ENCODE measurements at regions not wholly inside any gene's neighbourhood (a gene's known extent, or its start where the extent isn't known, plus 50 kb on each side); places are given as distances from the start of the nearest gene placed in this dataset.

GRCh38 chr2:240344904-240345303 lies 90.6 kb upstream of the GPC1 start:
- H3K27ac Mint-ChIP-seq: no peak overlapping the region

GRCh38 chr2:240346015-240346752 lies 89.3 kb upstream of the GPC1 start:
- Mint-ChIP-seq H3K27me3 (ENCODE audit: insufficient read depth) (peaks cover 13% of the 10 kb centered on the region), H3K4me3 (no peak overlapping the region), H3K9me3 (peaks cover 26% of the 10 kb centered on the region), H3K27ac (no peak overlapping the region), H3K36me3 (ENCODE audit: low read depth) (peaks cover 20% of the 10 kb centered on the region), H3K4me1 (ENCODE audit: low read depth) (no peaks in the 10 kb centered on the region)
- TF ChIP-seq CTCF (IDR thresholded peaks at IDR 0.05): no peak
- DNase-seq: no peak

More at GRCh38 chr2:240344904-240345303, 90.6 kb upstream of the GPC1 start:
- H3K9me3 Mint-ChIP-seq: peaks cover 26% of the 10 kb centered on the region
- no peak for DNase-seq
- H3K36me3 Mint-ChIP-seq (ENCODE audit: low read depth): peaks cover 20% of the 10 kb centered on the region
- H3K4me1 Mint-ChIP-seq (ENCODE audit: low read depth): no peaks in the 10 kb centered on the region
- no peak overlapping the region for H3K4me3 Mint-ChIP-seq
- no peak for TF ChIP-seq CTCF (IDR thresholded peaks at IDR 0.05)
- H3K27me3 Mint-ChIP-seq (ENCODE audit: insufficient read depth): peaks cover 6% of the 10 kb centered on the region

- H3K36me3 Mint-ChIP-seq (ENCODE audit: low read depth): peaks cover 20% of the 10 kb centered on the region
- no peak overlapping the region for H3K4me3 Mint-ChIP-seq
- peaks cover 26% of the 10 kb centered on the region for H3K9me3 Mint-ChIP-seq
- H3K4me1 Mint-ChIP-seq (ENCODE audit: low read depth): no peaks in the 10 kb centered on the region
- H3K27me3 Mint-ChIP-seq (ENCODE audit: insufficient read depth): peaks cover 15% of the 10 kb centered on the region
- no peak for TF ChIP-seq CTCF (IDR thresholded peaks at IDR 0.05)
- no peak overlapping the region for H3K27ac Mint-ChIP-seq
- no peak for DNase-seq
Observed at GRCh38 chr2:240346753-240347372, 88.6 kb upstream of the GPC1 start.

- H3K27ac Mint-ChIP-seq: no peak overlapping the region
- peaks cover 20% of the 10 kb centered on the region for H3K36me3 Mint-ChIP-seq (ENCODE audit: low read depth)
- no peaks in the 10 kb centered on the region for H3K4me1 Mint-ChIP-seq (ENCODE audit: low read depth)
- H3K4me3 Mint-ChIP-seq: no peak overlapping the region
- no peak for DNase-seq
- peaks cover 26% of the 10 kb centered on the region for H3K9me3 Mint-ChIP-seq
- no peak for TF ChIP-seq CTCF (IDR thresholded peaks at IDR 0.05)
- peaks cover 15% of the 10 kb centered on the region for H3K27me3 Mint-ChIP-seq (ENCODE audit: insufficient read depth)
Observed at GRCh38 chr2:240347373-240347940, 88.0 kb upstream of the GPC1 start.

GRCh38 chr2:240347949-240348500 lies 87.4 kb upstream of the GPC1 start:
- Mint-ChIP-seq H3K9me3 (peaks cover 26% of the 10 kb centered on the region), H3K4me1 (ENCODE audit: low read depth) (no peaks in the 10 kb centered on the region), H3K4me3 (no peak overlapping the region), H3K27me3 (ENCODE audit: insufficient read depth) (peaks cover 15% of the 10 kb centered on the region), H3K36me3 (ENCODE audit: low read depth) (peaks cover 20% of the 10 kb centered on the region), H3K27ac (no peak overlapping the region)
- no peak for DNase-seq
- no peak for TF ChIP-seq CTCF (IDR thresholded peaks at IDR 0.05)
